Retinal pigment epithelial cell (primary cell): ENCODE measurements at regions not wholly inside any gene's neighbourhood (a gene's known extent, or its start where the extent isn't known, plus 50 kb on each side); places are given as distances from the start of the nearest gene placed in this dataset.

Experiments used
- DNase-seq: peaks from one replicate; pipeline ENCODE4 v3.0.0-alpha.2; 2010; ENCODE audit warnings: low read depth
- H3K4me3 ChIP-seq: 2 replicates; pipeline ENCODE4 v1.5.1; 2011; ENCODE audit warnings: mild to moderate bottlenecking, low read length, control low read depth, moderate library complexity
- CTCF ChIP-seq: conservative IDR thresholded peaks from 2 replicates; pipeline ENCODE4 v1.5.1; 2011; ENCODE audit warnings: low read depth, low read length, control low read depth, inconsistent platforms

- DNase-seq = peak; percentile 87
- H3K4me3 ChIP-seq = no peak overlapping the region
- no peak for TF ChIP-seq CTCF
These were observed 109.2 kb upstream of the GPC1 start for GRCh38 chr2:240326246-240326645.

GRCh38 chr2:240326886-240327285 is 108.6 kb upstream of the GPC1 start:
- no peak for TF ChIP-seq CTCF
- no peak overlapping the region for H3K4me3 ChIP-seq
- no peak for DNase-seq

GRCh38 chr2:240327566-240327965 is 107.9 kb upstream of the GPC1 start:
- no peak for TF ChIP-seq CTCF
- H3K4me3 ChIP-seq = no peak overlapping the region
- DNase-seq = peak; percentile 43

GRCh38 chr2:240328526-240328925 is 106.9 kb upstream of the GPC1 start:
- no peak for TF ChIP-seq CTCF
- DNase-seq = no peak

GRCh38 chr2:240329116-240329665 is 106.3 kb upstream of the GPC1 start:
- no peak for TF ChIP-seq CTCF
- H3K4me3 ChIP-seq = no peak overlapping the region
- DNase-seq = no peak

More at GRCh38 chr2:240328526-240328925, 106.9 kb upstream of the GPC1 start:
- no peak overlapping the region for H3K4me3 ChIP-seq

- no peak overlapping the region for H3K4me3 ChIP-seq
- no peak for TF ChIP-seq CTCF
- no peak for DNase-seq
These were observed 105.7 kb upstream of the GPC1 start for GRCh38 chr2:240329778-240330177.

- no peak for DNase-seq
- no peak for TF ChIP-seq CTCF
- H3K4me3 ChIP-seq = no peak overlapping the region
These were observed 101.5 kb upstream of the GPC1 start for GRCh38 chr2:240333985-240334384.
